ENCODE measurements at regions not wholly inside any gene's neighbourhood (a gene's known extent, or its start where the extent isn't known, plus 50 kb on each side); places are given as distances from the start of the nearest gene placed in this dataset.

DNA sequence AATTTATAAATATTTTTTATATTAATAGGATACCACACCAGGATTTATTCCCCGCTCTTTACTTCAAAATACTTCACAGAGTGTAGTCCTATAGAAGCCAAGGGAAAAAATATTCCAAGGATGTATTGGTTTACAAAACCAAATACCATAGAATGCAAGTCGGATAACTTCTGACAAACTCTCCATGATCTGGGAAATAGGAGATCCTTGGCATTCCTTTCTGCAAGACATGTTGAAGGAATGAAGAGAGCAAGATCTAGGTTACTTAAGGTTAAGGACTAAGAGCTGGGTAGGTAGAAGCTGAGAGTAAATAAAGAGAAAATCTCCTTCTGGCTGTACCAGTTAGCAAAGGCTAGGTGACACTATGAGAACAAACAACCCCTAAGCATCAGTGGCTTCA, 141.2 kb downstream of the LRATD1 start:
- TF ChIP-seq, protein P1, sequence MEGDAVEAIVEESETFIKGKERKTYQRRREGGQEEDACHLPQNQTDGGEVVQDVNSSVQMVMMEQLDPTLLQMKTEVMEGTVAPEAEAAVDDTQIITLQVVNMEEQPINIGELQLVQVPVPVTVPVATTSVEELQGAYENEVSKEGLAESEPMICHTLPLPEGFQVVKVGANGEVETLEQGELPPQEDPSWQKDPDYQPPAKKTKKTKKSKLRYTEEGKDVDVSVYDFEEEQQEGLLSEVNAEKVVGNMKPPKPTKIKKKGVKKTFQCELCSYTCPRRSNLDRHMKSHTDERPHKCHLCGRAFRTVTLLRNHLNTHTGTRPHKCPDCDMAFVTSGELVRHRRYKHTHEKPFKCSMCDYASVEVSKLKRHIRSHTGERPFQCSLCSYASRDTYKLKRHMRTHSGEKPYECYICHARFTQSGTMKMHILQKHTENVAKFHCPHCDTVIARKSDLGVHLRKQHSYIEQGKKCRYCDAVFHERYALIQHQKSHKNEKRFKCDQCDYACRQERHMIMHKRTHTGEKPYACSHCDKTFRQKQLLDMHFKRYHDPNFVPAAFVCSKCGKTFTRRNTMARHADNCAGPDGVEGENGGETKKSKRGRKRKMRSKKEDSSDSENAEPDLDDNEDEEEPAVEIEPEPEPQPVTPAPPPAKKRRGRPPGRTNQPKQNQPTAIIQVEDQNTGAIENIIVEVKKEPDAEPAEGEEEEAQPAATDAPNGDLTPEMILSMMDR (IDR thresholded peaks at IDR 0.05), result no peak

DNA sequence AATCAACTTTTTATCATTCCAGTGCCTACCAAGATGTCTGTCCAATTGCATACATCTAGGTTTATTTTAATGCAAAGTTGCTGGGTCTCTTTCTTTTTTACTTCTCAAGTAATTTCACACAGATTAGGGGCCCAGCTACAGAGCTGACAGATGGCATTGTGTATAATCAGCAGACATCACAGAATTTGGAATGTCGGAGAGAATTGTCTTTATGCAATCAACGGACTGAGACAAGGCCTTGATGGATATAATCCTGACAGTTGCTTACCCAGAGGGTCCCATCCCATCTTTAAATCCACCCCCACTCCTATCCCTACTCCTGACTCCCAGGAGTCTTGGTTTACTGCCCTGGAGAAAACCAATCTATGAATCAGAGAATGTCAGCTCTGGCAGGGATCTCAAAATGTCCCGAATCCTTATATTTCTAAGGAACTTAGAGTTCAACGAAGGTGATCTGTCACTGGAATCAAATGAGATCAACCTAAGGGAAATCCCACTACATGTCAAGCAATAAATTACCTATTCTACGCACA, 142.0 kb downstream of the LRATD1 start:
- Histone ChIP-seq H3K36me3 (ENCODE audit: control insufficient read depth, insufficient read depth, low read length) (no peaks in the 10 kb centered on the region), H2AFZ (no peak overlapping the region), H3K79me2 (no peaks in the 10 kb centered on the region), H3K9ac (no peak overlapping the region), H3K27ac (no peak overlapping the region), H3K4me2 (ENCODE audit: low read length) (no peak overlapping the region), H3K9me3 (ENCODE audit: control insufficient read depth, low read length) (no peaks in the 10 kb centered on the region), H3K4me3 (ENCODE audit: low read depth, low read length) (no peak overlapping the region), H3K27me3 (ENCODE audit: control insufficient read depth, insufficient read depth, low read length) (no peaks in the 10 kb centered on the region), H3K4me1 (no peaks in the 10 kb centered on the region)
- TF ChIP-seq, protein P1 (IDR thresholded peaks at IDR 0.05), result no peak

More for the DNA sequence above, 141.2 kb downstream of the LRATD1 start:
- Histone ChIP-seq H3K27ac (no peak overlapping the region), H3K9ac (no peak overlapping the region), H3K4me2 (ENCODE audit: low read length) (no peak overlapping the region), H2AFZ (no peak overlapping the region), H3K4me3 (ENCODE audit: low read depth, low read length) (no peak overlapping the region), H3K79me2 (no peaks in the 10 kb centered on the region), H3K4me1 (no peaks in the 10 kb centered on the region), H3K9me3 (ENCODE audit: control insufficient read depth, low read length) (no peaks in the 10 kb centered on the region), H3K36me3 (ENCODE audit: control insufficient read depth, insufficient read depth, low read length) (no peaks in the 10 kb centered on the region), H3K27me3 (ENCODE audit: control insufficient read depth, insufficient read depth, low read length) (no peaks in the 10 kb centered on the region)

DNA sequence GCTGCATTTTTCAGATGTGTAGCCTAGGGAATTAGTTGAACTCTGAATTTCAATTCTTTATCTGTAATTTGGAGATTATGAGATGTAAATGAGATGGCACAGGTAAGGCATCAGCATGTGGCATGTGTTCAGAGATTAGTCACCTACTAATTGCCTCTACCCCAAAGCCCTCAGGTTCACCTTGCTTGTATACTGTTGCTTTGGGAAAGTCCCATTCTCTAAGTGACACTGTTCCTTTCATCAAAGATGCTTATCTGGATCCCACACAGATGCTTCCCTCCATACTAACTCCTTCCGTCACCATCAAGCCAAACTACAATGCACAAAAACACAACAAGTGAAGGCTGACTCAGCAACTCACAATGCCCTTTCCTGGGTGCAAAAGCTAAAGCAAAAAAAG, 143.7 kb downstream of the LRATD1 start:
- no peak overlapping the region for H3K4me2 ChIP-seq (ENCODE audit: low read length)
- H3K27ac ChIP-seq, result no peak overlapping the region
- no peaks in the 10 kb centered on the region for H3K4me1 ChIP-seq
- no peak overlapping the region for H3K4me3 ChIP-seq (ENCODE audit: low read depth, low read length)
- no peak overlapping the region for H2AFZ ChIP-seq
- no peaks in the 10 kb centered on the region for H3K79me2 ChIP-seq
- no peaks in the 10 kb centered on the region for H3K9me3 ChIP-seq (ENCODE audit: control insufficient read depth, low read length)
- TF ChIP-seq, protein P1 (IDR thresholded peaks at IDR 0.05), result no peak
- H3K27me3 ChIP-seq (ENCODE audit: control insufficient read depth, insufficient read depth, low read length), result no peaks in the 10 kb centered on the region
- H3K36me3 ChIP-seq (ENCODE audit: control insufficient read depth, insufficient read depth, low read length), result no peaks in the 10 kb centered on the region
- H3K9ac ChIP-seq, result no peak overlapping the region

DNA sequence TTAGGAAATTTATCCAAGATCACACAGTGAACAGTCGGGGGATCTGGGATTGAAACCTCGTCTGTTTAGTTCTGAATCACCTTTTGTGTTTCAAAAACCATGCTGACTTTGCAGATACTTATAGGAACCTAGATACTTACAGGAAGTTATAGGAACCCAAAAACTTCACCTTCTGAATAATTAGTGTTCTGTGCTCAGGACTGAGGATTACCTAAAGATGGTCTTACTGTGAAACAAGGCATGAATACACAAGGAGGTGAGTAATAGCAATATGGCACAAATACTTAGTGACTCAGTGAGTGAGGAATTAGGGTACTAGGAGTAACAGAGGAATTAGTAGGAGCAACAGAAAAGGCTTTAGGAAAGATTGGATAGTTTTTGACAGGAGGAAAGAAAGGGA, 145.5 kb downstream of the LRATD1 start:
- H3K27me3 ChIP-seq (ENCODE audit: control insufficient read depth, insufficient read depth, low read length), result no peaks in the 10 kb centered on the region
- H3K4me3 ChIP-seq (ENCODE audit: low read depth, low read length), result no peak overlapping the region
- H3K79me2 ChIP-seq, result no peaks in the 10 kb centered on the region
- no peak overlapping the region for H2AFZ ChIP-seq
- no peak overlapping the region for H3K4me2 ChIP-seq (ENCODE audit: low read length)
- no peak overlapping the region for H3K9ac ChIP-seq
- H3K9me3 ChIP-seq (ENCODE audit: control insufficient read depth, low read length), result no peaks in the 10 kb centered on the region
- H3K27ac ChIP-seq, result no peak overlapping the region
- no peaks in the 10 kb centered on the region for H3K36me3 ChIP-seq (ENCODE audit: control insufficient read depth, insufficient read depth, low read length)
- TF ChIP-seq, protein P1 (IDR thresholded peaks at IDR 0.05), result no peak
- no peaks in the 10 kb centered on the region for H3K4me1 ChIP-seq

DNA sequence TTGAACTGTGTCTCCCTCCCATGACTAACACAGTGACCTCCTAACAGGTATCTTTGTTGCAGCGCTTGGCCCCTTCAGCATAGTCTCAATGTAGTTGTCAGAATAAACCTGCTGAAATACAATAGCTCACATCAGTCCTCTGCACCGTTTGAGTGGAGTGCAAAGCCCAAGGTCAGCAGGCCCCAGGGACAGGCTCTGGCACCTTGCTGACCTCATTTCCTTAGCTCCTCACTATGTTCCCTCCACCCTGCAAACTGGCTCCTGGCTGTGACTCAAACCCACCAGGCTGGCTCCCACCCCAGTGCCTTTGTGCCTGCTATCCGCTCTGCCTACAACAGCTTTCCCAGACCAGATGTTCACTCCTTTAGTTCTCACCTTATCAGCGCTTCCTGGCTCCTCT, 146.7 kb downstream of the LRATD1 start:
- no peak overlapping the region for H3K4me2 ChIP-seq (ENCODE audit: low read length)
- H3K79me2 ChIP-seq, result no peaks in the 10 kb centered on the region
- TF ChIP-seq, protein P1 (IDR thresholded peaks at IDR 0.05), result no peak
- no peaks in the 10 kb centered on the region for H3K4me1 ChIP-seq
- no peaks in the 10 kb centered on the region for H3K27me3 ChIP-seq (ENCODE audit: control insufficient read depth, insufficient read depth, low read length)
- H3K9ac ChIP-seq, result no peak overlapping the region
- H3K36me3 ChIP-seq (ENCODE audit: control insufficient read depth, insufficient read depth, low read length), result no peaks in the 10 kb centered on the region
- no peaks in the 10 kb centered on the region for H3K9me3 ChIP-seq (ENCODE audit: control insufficient read depth, low read length)
- H2AFZ ChIP-seq, result no peak overlapping the region
- no peak overlapping the region for H3K27ac ChIP-seq
- no peak overlapping the region for H3K4me3 ChIP-seq (ENCODE audit: low read depth, low read length)

All from parathyroid adenoma (tissue), 2 donors.